ENCODE measurements at regions not wholly inside any gene's neighbourhood (a gene's known extent, or its start where the extent isn't known, plus 50 kb on each side); places are given as distances from the start of the nearest gene placed in this dataset.
"Not testable (repeated sequence)": the region's sequence is repeated elsewhere in the genome, so short reads cannot be mapped to it uniquely, and the experiment has no call there.

- not testable (repeated sequence) for H3K4me2 ChIP-seq (ENCODE audit: low read depth, low read length); H3K9me2 ChIP-seq (replicated peaks; ENCODE audit: insufficient read depth, low read length)
Measured at GRCh38 chr16:70014915-70015314, 63.8 kb downstream of the CLEC18A start.

GRCh38 chr16:70016751-70017150, 65.6 kb downstream of the CLEC18A start:
- not testable (repeated sequence) for H3K9ac ChIP-seq (ENCODE audit: low read length); H3K9me3 ChIP-seq (replicated peaks; ENCODE audit: insufficient read depth, low read length); H2AFZ ChIP-seq (ENCODE audit: low read length); H3K79me2 ChIP-seq (ENCODE audit: low read length); H3K36me3 ChIP-seq (replicated peaks; ENCODE audit: insufficient read depth, low read length); H3K4me1 ChIP-seq (ENCODE audit: low read length); H3K27ac ChIP-seq (ENCODE audit: low read length); H3F3A ChIP-seq (ENCODE audit: insufficient read depth, low read length); H3K27me3 ChIP-seq (replicated peaks; ENCODE audit: insufficient read depth, low read length); H3K4me2 ChIP-seq (ENCODE audit: low read depth, low read length); H3K4me3 ChIP-seq (ENCODE audit: low read length); DNase-seq; H4K20me1 ChIP-seq (ENCODE audit: insufficient read depth, low read length); H3K9me2 ChIP-seq (replicated peaks; ENCODE audit: insufficient read depth, low read length)

More at GRCh38 chr16:70014915-70015314, 63.8 kb downstream of the CLEC18A start:
- H2AFZ ChIP-seq (ENCODE audit: low read length); H3K9me3 ChIP-seq (replicated peaks; ENCODE audit: insufficient read depth, low read length); H3K27me3 ChIP-seq (replicated peaks; ENCODE audit: insufficient read depth, low read length); H3K9ac ChIP-seq (ENCODE audit: low read length); H4K20me1 ChIP-seq (ENCODE audit: insufficient read depth, low read length); H3F3A ChIP-seq (ENCODE audit: insufficient read depth, low read length); DNase-seq; H3K4me1 ChIP-seq (ENCODE audit: low read length); H3K79me2 ChIP-seq (ENCODE audit: low read length); H3K36me3 ChIP-seq (replicated peaks; ENCODE audit: insufficient read depth, low read length); H3K4me3 ChIP-seq (ENCODE audit: low read length); H3K27ac ChIP-seq (ENCODE audit: low read length): not testable (repeated sequence)

GRCh38 chr16:70018254-70018653, 67.1 kb downstream of the CLEC18A start:
- TF ChIP-seq EZH2 (optimal IDR thresholded peaks at IDR 0.05; ENCODE audit: low read depth, low read length) (no peak), CTCF (IDR thresholded peaks at IDR 0.05; ENCODE audit: low read length) (no peak)
- H3K9me3 ChIP-seq (replicated peaks; ENCODE audit: insufficient read depth, low read length), result no peaks in the 10 kb centered on the region

GRCh38 chr16:70023207-70023606, 72.1 kb downstream of the CLEC18A start:
- not testable (repeated sequence) for H3K36me3 ChIP-seq (replicated peaks; ENCODE audit: insufficient read depth, low read length); H3K27ac ChIP-seq (ENCODE audit: low read length)

More at GRCh38 chr16:70018254-70018653, 67.1 kb downstream of the CLEC18A start:
- Histone ChIP-seq H3K9me2 (replicated peaks; ENCODE audit: insufficient read depth, low read length) (no peaks in the 10 kb centered on the region), H3K27me3 (replicated peaks; ENCODE audit: insufficient read depth, low read length) (no peaks in the 10 kb centered on the region), H3K79me2 (ENCODE audit: low read length) (no peaks in the 10 kb centered on the region), H3K9ac (ENCODE audit: low read length) (no peak overlapping the region), H3K27ac (ENCODE audit: low read length) (no peak overlapping the region), H3K36me3 (replicated peaks; ENCODE audit: insufficient read depth, low read length) (no peaks in the 10 kb centered on the region), H4K20me1 (ENCODE audit: insufficient read depth, low read length) (no peaks in the 10 kb centered on the region), H3F3A (ENCODE audit: insufficient read depth, low read length) (no peaks in the 10 kb centered on the region), H3K4me3 (ENCODE audit: low read length) (no peak overlapping the region), H3K4me2 (ENCODE audit: low read depth, low read length) (no peak overlapping the region), H3K4me1 (ENCODE audit: low read length) (no peaks in the 10 kb centered on the region), H2AFZ (ENCODE audit: low read length) (no peak overlapping the region)
- DNase-seq, result peak; percentile 19

GRCh38 chr16:70023956-70024355, 72.8 kb downstream of the CLEC18A start:
- H3K27me3 ChIP-seq (replicated peaks; ENCODE audit: insufficient read depth, low read length); H3K9ac ChIP-seq (ENCODE audit: low read length); H2AFZ ChIP-seq (ENCODE audit: low read length); H3K4me3 ChIP-seq (ENCODE audit: low read length); H3K9me3 ChIP-seq (replicated peaks; ENCODE audit: insufficient read depth, low read length); DNase-seq; H3K27ac ChIP-seq (ENCODE audit: low read length); H3K9me2 ChIP-seq (replicated peaks; ENCODE audit: insufficient read depth, low read length); H3F3A ChIP-seq (ENCODE audit: insufficient read depth, low read length); H4K20me1 ChIP-seq (ENCODE audit: insufficient read depth, low read length); H3K36me3 ChIP-seq (replicated peaks; ENCODE audit: insufficient read depth, low read length); H3K4me1 ChIP-seq (ENCODE audit: low read length); H3K79me2 ChIP-seq (ENCODE audit: low read length); H3K4me2 ChIP-seq (ENCODE audit: low read depth, low read length): not testable (repeated sequence)

More at GRCh38 chr16:70023207-70023606, 72.1 kb downstream of the CLEC18A start:
- H3K9me3 ChIP-seq (replicated peaks; ENCODE audit: insufficient read depth, low read length); H3K4me2 ChIP-seq (ENCODE audit: low read depth, low read length); H3K79me2 ChIP-seq (ENCODE audit: low read length); H3K9ac ChIP-seq (ENCODE audit: low read length); H3K9me2 ChIP-seq (replicated peaks; ENCODE audit: insufficient read depth, low read length); H2AFZ ChIP-seq (ENCODE audit: low read length); H3K4me3 ChIP-seq (ENCODE audit: low read length); H3F3A ChIP-seq (ENCODE audit: insufficient read depth, low read length); H4K20me1 ChIP-seq (ENCODE audit: insufficient read depth, low read length); DNase-seq; H3K4me1 ChIP-seq (ENCODE audit: low read length); H3K27me3 ChIP-seq (replicated peaks; ENCODE audit: insufficient read depth, low read length): not testable (repeated sequence)

GRCh38 chr16:70026165-70026854, 75.2 kb downstream of the CLEC18A start:
- H4K20me1 ChIP-seq (ENCODE audit: insufficient read depth, low read length); H3K27me3 ChIP-seq (replicated peaks; ENCODE audit: insufficient read depth, low read length); H2AFZ ChIP-seq (ENCODE audit: low read length); H3F3A ChIP-seq (ENCODE audit: insufficient read depth, low read length); H3K4me3 ChIP-seq (ENCODE audit: low read length); H3K4me1 ChIP-seq (ENCODE audit: low read length); H3K9me3 ChIP-seq (replicated peaks; ENCODE audit: insufficient read depth, low read length); H3K36me3 ChIP-seq (replicated peaks; ENCODE audit: insufficient read depth, low read length); H3K9me2 ChIP-seq (replicated peaks; ENCODE audit: insufficient read depth, low read length); H3K79me2 ChIP-seq (ENCODE audit: low read length); H3K9ac ChIP-seq (ENCODE audit: low read length); H3K4me2 ChIP-seq (ENCODE audit: low read depth, low read length): not testable (repeated sequence)
- peak overlapping the region; percentile 54; the same call in 1 of the 2 replicates for H3K27ac ChIP-seq (ENCODE audit: low read length)
- peak; percentile 77 for DNase-seq

GRCh38 chr16:70032906-70033305, 81.2 kb upstream of the PDPR start:
- H3K9me2 ChIP-seq (replicated peaks; ENCODE audit: insufficient read depth, low read length); H3K79me2 ChIP-seq (ENCODE audit: low read length); H3K4me2 ChIP-seq (ENCODE audit: low read depth, low read length); H2AFZ ChIP-seq (ENCODE audit: low read length); H3K4me3 ChIP-seq (ENCODE audit: low read length); H3K9ac ChIP-seq (ENCODE audit: low read length); H3K27ac ChIP-seq (ENCODE audit: low read length); H4K20me1 ChIP-seq (ENCODE audit: insufficient read depth, low read length); H3F3A ChIP-seq (ENCODE audit: insufficient read depth, low read length); DNase-seq; H3K9me3 ChIP-seq (replicated peaks; ENCODE audit: insufficient read depth, low read length); H3K4me1 ChIP-seq (ENCODE audit: low read length); H3K36me3 ChIP-seq (replicated peaks; ENCODE audit: insufficient read depth, low read length); H3K27me3 ChIP-seq (replicated peaks; ENCODE audit: insufficient read depth, low read length): not testable (repeated sequence)

Data from MM.1S (cell line).